Myocyte (in vitro differentiated cells): ENCODE measurements at regions not wholly inside any gene's neighbourhood (a gene's known extent, or its start where the extent isn't known, plus 50 kb on each side); places are given as distances from the start of the nearest gene placed in this dataset.
"Not testable (repeated sequence)": the region's sequence is repeated elsewhere in the genome, so short reads cannot be mapped to it uniquely, and the experiment has no call there.

ENCODE experiments used
- DNase-seq: peaks from one replicate; pipeline ENCODE4 v3.0.0-alpha.2; 2012; ENCODE audit warnings: low read depth

DNA sequence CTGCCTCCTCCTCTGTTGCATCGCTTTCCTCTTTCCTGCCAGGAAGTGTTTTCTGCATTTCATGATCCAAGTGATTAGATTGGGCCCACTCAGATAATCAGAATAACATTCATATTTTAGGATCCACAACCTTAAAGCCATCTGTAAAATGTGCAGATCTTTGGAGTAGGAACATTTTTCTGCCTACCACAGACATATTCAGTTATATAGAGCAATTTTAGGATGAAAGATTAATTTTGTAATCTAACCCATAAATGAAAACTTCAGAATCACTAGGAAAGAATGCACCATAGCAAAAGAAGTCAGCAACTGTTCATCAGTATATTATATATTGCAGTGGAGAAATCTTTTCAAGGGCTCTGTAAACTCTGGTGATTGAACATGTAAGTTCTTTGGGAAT lies 659.9 kb upstream of the LUZP2 start:
- no peak for DNase-seq

DNA sequence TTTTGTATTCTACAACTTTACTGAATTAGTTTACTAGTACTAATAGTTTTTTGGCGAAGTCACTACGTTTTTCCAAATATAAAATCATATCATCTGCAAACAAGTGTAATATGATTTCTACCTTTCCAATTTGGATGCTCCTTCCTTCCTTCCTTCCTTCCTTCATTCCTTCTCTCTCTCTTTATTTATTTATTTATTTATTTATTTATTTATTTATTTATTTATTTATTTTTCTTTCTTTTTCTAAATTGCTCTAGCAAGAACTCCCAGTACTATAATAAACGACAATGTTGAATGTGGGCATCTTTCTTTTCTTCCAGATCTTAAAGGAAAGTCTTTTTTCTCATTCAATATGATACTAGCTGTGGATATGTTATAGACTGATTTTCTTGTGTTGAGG lies 656.0 kb upstream of the LUZP2 start:
- DNase-seq, result no peak

DNA sequence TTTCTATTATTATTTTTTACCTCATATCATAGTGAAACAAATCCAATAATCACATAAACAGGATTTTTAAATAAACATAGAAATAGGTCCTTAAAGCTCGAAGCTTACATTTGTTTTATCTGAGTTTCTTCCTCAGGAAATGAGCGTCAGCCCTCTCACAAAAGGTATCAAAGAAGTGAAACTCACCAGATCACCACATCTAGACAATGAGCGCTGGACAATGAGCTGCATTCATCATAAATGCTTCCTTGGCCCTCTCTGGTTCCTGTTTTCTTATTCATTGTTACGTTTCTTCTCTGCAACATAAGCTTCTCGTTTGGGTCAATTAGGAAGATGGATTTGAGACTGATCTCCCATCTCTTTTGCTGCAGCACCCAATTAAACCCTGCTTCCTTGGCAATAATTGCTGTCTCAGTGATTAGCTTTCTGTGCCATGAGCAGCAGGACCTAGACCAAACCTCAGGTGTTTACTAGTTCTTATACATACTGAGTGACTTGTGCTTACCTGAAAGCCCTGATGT lies 649.9 kb upstream of the LUZP2 start:
- DNase-seq, result no peak

DNA sequence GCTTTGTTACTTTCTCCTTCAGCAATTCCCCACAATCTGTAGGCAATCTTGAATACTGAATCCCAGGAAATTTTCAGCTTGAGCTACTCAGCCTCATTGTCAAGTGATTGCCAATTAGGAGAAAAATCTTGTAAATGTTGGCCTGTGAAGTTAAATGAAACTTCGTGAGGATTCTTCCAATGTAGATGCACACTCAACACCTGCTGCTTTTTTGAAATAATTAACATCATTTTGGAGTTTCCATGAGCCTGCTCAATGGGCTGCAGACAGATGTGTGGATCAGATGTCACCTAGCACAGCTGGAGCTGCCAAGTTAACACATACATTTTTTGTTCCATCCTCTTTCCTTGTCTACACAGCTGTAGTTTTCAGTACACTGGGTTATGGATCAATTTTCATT lies 645.6 kb upstream of the LUZP2 start:
- DNase-seq, result no peak

DNA sequence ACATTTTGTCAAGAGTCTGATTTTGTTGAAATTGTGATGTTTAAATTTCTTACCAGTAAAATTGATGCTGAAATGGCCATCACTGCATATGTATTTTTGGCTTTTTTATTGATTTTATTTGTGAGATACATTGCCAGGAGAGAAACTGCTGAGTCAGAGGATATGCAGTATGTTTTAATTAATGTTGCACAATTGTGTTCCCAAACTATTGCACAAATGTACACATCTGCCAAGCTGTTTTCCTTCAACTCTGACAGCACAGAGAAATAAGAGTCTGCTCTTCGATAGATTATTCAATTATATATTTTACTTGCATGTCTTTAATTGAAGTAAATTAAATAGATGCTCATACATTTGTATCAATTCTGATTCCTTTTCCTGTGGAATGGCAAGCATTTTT lies 640.2 kb upstream of the LUZP2 start:
- no peak for DNase-seq

DNA sequence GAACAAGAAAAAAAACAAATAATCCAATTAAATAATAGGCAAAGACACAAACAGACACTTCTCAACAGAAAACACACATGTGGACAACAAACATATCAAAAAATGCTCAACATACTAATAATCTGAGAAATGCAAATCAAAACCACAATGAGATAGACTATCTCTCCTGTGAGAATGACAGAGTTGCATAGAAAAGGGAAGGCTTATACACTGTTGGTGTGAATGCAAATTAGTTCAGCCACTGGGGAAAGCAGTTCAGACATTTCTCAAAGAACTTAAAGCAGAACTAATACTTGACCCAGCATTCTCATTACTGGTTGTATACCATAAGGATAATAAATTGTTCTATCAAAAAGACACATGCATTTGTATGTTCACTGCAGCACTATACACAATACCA lies 637.8 kb upstream of the LUZP2 start:
- no peak for DNase-seq

DNA sequence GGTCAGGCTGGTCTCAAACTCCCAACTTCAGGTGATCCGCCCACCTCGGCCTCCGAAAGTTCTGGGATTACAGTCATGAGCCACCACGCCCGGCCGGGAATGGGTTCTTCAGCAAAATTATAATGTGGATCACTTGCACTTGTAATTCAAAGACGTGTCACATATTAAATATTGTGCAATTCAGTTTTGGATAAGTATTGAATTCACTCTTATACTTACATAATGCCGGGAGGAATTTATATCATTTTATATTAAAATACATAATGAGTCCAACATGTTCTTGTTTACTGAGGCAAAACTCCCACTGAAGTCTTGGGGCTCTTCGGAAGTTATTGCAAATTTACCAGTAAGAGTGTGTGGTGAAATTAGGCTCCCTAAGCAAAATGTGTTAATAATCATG lies 635.2 kb upstream of the LUZP2 start:
- DNase-seq, result no peak

DNA sequence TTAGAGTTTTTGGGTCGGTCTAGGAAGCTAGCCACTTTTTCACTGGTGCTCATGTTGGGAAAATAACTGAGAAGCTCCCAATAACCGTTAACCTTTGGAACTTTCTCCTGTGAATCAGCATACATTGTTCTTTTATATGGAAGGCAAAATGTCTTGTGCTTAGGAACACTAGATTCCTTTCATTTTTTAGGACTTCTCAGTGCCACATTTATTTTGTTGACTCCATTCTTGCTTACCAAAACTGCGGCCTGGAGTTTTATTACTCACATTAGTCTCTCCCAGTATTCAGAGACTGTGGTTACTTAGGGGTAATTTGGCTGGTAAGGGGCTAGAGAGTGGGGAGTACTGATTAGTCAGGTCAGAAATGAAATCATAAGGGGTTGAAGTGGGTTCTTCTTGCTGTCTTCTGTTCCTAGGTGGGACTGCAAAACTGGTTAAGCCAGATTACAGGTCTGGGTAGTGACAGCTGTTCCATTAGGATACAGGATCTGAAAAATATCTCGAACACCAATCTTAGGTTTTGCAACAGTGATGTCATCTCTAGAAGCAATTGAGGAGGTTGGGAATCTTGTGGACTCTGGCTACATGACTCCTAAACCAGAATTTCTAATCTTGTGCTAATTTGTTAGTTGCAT lies 631.4 kb upstream of the LUZP2 start:
- peak; percentile 4 for DNase-seq

DNA sequence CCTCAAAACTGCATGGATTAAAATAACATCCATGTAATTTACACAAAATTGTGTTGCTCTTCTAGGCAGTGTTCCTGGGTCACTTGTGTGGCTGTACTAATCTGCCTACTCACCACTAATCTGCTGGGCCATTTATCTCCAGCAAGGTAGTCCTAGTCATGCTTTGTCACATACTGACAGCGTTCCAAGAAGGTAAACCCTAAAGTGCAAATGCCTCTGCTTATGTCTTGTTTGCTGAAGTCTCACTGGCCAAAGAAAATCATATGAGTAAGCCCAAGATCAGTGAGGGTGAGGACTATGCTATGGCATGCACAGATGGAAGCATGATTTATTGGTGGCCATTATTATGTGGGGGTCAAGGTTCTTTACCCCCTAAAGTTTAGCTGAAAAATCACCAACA lies 630.2 kb upstream of the LUZP2 start:
- DNase-seq, result no peak

DNA sequence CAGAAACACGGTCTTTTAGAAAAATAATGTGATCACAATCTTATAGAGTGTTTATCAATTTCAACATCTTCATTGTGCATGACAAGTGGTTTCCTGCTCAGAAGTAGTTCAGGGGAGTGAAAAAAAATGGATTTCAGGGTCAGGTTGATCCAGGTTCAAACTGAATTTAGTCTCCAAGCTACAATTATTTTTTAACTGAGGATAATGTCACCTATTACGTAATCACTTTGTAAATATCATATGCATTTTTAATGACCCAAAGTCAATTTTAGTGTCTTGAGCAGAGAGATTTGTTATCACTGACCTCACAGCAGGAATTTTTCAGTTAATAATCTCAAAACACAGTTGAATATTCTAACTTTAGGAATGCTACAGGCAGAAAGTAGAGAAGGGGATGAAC lies 627.2 kb upstream of the LUZP2 start:
- DNase-seq, result no peak

DNA sequence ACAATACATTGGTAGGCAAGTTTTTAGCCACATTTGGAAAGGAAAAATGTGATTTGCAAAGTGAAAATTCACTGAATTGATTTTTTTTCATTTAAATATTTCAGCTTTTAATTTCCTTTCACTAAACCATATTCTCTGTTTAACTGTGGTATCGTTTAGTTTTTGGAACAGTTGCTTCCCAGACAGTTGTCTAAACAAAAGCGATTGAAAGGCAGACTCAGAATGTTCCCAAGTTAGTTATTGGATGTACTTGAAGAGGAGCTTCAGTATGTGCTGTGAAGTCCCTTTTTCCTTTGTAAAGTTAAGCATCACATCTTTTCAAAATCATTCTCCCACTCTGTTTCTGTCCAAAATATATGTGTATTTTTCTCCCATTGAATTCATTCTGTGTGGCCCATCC lies 623.4 kb upstream of the LUZP2 start:
- peak; percentile 12 for DNase-seq

DNA sequence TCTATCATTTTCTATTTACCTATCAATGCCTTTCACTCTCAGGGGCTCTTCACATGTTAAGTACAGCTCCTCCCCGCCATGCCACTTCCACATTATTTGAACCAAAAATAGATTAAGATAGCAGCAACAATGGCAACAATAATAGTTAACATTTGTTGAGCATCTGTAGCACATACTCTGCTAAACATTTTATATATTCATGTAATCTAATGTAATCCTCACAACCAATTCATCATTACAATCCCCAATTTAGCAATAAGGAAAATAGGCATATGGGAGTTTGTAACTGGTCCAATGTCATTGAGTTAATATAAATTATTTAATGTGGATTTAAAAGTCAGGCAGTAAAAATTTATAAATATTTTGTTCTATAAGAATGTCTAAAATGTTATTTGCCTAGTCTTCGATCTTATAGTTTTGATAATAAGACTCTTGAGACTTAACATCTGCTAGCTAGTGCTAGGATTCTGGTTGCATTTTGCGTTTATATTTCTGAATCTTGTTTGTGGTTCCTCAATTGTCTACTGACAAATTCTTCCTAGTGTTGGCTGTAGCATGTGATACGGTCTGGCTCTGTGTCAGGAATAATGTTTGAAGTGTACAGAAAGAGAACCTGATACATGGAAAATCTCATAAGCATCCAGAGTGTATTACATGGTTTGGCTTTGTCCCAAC lies 621.5 kb upstream of the LUZP2 start:
- DNase-seq, result peak; percentile 37

DNA sequence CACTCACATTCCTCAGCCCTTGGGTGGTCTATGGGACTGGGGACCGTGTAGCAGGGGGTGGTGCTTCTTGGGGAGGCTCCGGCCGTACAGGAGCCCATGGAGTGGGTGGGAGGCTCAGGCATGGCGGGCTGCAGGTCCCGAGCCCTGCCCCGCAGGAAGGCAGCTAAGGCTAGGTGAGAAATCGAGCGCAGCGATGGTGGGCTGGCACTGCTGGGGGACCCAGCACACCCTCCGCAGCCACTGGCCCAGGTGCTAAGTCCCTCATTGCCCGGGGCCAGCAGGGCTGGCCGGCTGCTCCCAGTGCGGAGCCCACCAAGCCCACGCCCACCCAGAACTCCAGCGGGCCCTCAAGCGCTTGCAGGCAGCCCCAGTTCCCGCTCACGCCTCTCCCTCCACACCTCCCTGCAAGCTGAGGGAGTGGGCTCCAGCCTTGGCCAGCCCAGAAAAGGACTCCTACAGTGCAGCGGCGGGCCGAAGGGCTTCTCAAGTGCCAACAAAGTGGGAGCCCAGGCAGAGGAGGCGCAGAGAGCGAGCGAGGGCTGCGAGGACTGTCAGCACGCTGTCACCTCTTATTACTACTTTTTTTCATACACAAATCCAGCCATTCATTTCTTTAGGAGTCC lies 613.3 kb upstream of the LUZP2 start:
- not testable (repeated sequence) for DNase-seq

DNA sequence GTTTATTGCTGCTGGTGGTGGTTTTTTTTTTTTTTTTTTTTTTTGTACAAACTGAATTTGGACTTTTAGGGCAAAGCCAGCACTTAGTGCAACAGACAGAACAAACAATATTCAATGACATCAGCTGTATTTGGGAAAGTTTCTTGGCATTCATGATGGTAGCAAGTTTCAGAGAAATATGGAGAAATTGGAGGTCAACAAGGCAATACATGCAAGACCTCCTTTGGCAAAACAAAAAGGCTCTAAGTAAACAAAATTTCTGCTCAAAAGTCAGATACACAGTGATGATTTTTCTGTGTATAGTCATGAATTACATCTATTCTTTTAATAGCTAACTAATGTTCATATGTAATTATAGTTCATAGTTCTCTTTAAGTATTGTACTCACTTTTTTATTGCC lies 612.5 kb upstream of the LUZP2 start:
- no peak for DNase-seq

DNA sequence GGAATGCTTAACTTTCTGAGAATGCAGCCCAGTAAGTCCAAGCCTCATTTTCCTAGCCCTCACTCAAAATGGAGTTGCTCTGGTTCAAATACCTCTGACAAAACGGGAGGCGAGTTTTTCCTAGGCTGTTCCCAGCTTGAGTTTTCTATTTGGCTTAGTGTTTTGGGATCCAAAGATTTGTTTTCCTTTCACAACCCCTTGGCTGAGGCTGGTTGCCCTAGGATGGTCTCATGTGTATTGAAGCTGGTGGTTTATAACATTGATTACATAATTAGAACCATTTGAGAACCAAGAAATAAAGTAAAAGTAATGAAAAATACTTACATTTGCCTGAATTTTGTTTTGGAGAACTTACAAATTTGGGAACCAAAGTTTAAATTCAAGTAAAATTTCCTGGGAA lies 611.1 kb upstream of the LUZP2 start:
- DNase-seq, result no peak

DNA sequence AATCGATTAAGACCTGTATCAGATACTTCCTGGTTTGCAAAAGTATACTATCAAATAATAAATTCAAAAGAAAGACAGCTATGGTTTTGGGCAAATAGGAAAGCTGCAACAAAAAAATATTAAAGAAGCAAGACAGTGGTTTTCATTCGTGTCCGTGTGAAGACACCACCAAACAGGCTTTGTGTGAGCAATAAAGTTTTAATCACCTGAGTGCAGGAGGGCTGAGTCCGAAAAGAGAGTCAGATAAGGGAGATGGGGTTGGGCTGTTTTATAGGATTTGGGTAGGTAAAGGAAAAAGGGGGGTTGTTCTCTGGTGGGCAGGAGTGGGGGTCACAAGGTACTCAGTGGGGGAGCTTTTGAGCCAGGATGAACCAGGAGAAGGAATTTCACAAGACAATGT lies 609.7 kb upstream of the LUZP2 start:
- DNase-seq, result not testable (repeated sequence)

DNA sequence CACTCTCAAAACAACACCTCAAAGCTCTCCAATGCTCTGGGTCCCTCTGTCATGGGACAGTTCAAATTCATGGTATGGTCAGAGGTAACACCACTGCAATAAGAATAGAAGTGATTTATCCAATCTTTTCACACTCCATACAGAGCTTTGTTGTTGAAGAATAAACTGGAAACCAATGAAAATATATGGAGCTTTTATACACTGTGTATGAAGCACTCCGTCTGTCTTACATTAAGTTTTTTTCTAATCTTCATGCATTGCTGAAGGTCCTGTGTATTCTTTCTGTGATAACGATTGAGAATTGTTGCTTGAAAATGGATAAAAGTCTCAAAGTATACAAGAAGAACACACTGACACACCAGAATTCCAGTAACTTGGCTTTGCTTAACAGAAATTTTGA lies 603.7 kb upstream of the LUZP2 start:
- DNase-seq, result no peak

DNA sequence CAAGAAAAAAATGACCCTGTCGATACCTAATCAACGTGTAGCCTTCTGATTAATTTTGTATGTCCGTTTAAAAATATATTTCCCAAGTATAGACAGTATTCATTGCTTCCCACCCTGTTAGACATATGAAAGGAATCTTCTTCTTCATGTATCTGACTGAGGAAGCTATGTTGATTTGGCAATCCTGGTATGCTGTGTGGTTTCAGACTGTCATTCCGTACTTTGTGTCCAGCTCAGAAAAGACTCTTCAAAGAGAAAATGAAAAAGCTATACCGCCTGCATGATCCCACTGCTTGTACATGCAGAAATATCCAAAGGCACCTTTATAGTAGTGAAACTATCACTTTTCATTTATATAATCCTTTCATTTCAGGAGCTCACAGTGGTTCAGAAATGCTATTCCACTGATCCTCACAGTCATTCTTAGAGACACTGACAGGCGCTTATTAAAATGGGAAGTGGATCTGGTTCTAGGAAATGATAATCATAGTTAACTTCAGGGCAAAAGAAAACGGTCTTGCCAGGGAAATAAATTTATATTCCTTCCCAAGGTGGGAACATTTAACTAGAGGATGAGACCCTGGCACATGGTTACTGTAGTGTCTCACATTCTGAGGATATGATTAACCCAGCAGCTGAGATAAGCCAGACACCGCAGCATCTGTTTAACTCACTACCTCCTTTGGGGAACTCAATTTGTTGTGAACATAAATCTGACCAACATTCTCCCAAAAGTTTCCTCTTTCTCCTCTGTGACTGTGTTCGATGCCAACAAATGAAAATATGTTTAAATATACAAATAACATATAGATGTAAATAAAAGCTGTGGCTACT lies 599.2 kb upstream of the LUZP2 start:
- peak; percentile 84 for DNase-seq

DNA sequence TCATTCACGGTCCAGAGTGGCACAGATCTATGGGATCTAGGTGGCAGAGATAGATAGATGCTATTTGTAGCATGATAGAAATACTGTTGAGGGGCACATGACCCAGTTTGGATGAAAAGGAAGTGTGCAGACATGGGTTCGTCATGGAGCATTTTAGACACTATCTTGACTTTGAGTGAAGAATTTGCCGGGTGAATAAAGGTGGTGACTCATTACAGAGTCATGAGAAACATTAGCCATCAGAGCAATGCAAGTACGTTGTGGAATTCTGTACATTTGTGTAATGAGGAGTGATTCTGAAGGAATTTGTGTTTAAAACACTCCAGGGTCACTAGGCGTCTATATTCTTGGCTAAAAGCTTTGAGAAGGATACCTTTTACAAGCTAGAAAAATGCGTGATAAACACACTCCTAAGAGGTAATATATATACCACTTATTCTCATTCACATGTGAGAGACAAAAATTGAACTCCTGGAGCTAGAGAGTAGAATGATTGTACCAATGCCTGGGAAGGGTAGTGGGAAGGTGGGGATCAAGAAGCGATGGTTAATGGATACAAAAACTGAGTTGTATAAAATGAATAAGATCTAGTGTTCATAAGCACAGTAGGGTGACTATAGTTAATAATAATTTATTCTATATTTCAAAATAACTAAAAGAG lies 593.7 kb upstream of the LUZP2 start:
- peak; percentile 21 for DNase-seq

DNA sequence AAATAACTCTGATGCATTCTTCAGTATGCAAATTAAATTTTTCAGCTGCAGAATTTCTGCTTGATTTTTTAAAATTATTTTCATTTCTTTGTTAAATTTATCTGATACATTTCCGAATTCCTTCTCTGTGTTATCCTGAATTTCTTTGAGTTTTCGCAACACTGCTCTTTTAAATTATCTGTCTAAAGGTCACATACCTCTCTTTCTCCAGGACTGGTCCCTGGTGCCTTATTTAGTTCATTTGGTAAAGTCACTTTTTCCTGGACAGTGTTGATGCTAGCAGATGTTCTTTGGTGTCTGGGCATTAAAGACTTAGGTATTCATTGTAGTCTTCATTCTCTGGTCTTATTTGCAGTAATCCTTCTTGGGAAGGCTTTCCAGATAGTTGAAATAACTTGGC lies 577.4 kb upstream of the LUZP2 start:
- no peak for DNase-seq

DNA sequence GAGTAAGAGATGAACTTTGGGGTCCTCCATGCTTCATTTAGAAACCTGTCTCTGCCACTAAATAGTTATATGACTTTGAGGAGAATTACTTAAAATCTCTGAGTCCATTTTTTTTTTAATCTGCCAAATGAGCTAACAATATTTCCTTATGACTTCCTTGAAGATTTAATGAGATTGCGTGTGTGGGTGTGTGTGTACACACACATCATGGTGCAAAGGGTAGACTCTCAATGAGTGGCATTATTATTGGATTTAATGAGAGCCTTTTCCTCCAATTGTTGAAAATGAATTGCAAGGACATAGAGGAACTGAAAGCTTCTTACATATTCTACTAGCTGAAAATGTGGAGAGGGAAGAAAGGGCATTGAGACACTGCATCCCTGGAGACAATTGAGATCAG lies 573.5 kb upstream of the LUZP2 start:
- no peak for DNase-seq
